HepG2 (cell line): ENCODE measurements at regions not wholly inside any gene's neighbourhood (a gene's known extent, or its start where the extent isn't known, plus 50 kb on each side); places are given as distances from the start of the nearest gene placed in this dataset.

Experiments used
- ATAC-seq: fragments of 200-7000 bp; cut with Tn5 transposase; 3 replicates; pipeline ENCODE4 v1.9.1; 2020; ENCODE audit warnings: mild to moderate bottlenecking, moderate library complexity
- BruUV-seq: library from RNA; stranded (reverse); fragments of 400-500 nt; replicated peaks from 2 replicates; lab custom pipeline; 2021; lab: Mats Ljungman, UMichigan
- CTCF ChIA-PET: fragments of 300-600 bp; formaldehyde crosslinking; extraction: SDS; loops from one replicate; lab custom pipeline; 2021; ENCODE audit warnings: low total read pairs, inconsistent platforms, low intra/inter-chr PET ratio; lab: Yijun Ruan, JAX
- POLR2A ChIA-PET: fragments of 350-600 bp; sonication (Branson Sonifier 250); formaldehyde crosslinking; loops from one replicate; lab custom pipeline; 2020; ENCODE audit warnings: antibody characterized with exemption, inconsistent platforms; lab: Yijun Ruan, JAX
- DNase-seq: peaks from one replicate; pipeline ENCODE4 v3.0.0-alpha.2; 2015; ENCODE audit warnings: low spot score
- FAIRE-seq: peaks from 3 replicates; lab custom pipeline; 2011; peaks lifted over from hg19 to GRCh38; lab: Jason Lieb, UNC
- H2AFZ ChIP-seq: one replicate; pipeline ENCODE4 v1.6.1; 2011; ENCODE audit warnings: low read length, inconsistent platforms
- H3K27ac ChIP-seq: fragments of 300-600 bp; 3 replicates; pipeline ENCODE4 v1.8.0; 2011; ENCODE audit warnings: mixed run types, mild to moderate bottlenecking, mixed read lengths, low read length, inconsistent platforms; ENCODE audit not compliant: insufficient read depth; ENCODE audit errors: extremely low read length
- H3K27me3 ChIP-seq, 2 experiments: fragments of 200-600 bp in 1 of 2; 2 replicates in 1 of 2; 3 replicates in 1 of 2; pipeline versions ENCODE4 v1.6.0 to v1.8.0; 2011; ENCODE audit warnings: low read length in 2 of 2, mild to moderate bottlenecking in 2 of 2, moderate library complexity in 2 of 2, inconsistent platforms in 1 of 2; ENCODE audit not compliant: insufficient read depth in 2 of 2, control insufficient read depth in 1 of 2
- H3K36me3 ChIP-seq, 2 experiments: fragments of 200-600 bp in 1 of 2; replicated peaks in 1 of 2; 2 replicates in 1 of 2; 3 replicates in 1 of 2; pipeline versions ENCODE4 v1.5.1 to v1.8.0; 2011; ENCODE audit warnings: low read length in 2 of 2, inconsistent platforms in 1 of 2; ENCODE audit not compliant: insufficient read depth in 2 of 2, control insufficient read depth in 1 of 2
- H3K4me1 ChIP-seq: 2 replicates; pipeline ENCODE4 v1.5.1; 2012; ENCODE audit warnings: low read length, inconsistent platforms; ENCODE audit not compliant: insufficient read depth
- H3K4me2 ChIP-seq: 2 replicates; pipeline ENCODE4 v1.6.0; 2011; ENCODE audit warnings: low read depth, low read length, inconsistent platforms
- H3K4me3 ChIP-seq, 3 experiments: fragments of 200-600 bp in 1 of 3; sonication (generic), shearing (Covaris generic) in 1 of 3; replicated peaks in 1 of 3; 2 replicates each; pipeline ENCODE4 v1.5.1; 2011 to 2016; ENCODE audit warnings: low read length in 3 of 3, inconsistent platforms in 2 of 3, low read depth in 2 of 3, mild to moderate bottlenecking in 2 of 3, control low read depth in 1 of 3, mixed read lengths in 1 of 3; ENCODE audit not compliant: insufficient read depth in 1 of 3
- H3K79me2 ChIP-seq: one replicate; pipeline ENCODE4 v1.6.1; 2011; ENCODE audit warnings: low read length, inconsistent platforms; ENCODE audit not compliant: insufficient read depth
- H3K9ac ChIP-seq: 2 replicates; pipeline ENCODE4 v1.6.0; 2011; ENCODE audit warnings: mild to moderate bottlenecking, low read depth, low read length, inconsistent platforms; ENCODE audit not compliant: insufficient read depth
- H3K9me3 ChIP-seq: 2 replicates; pipeline ENCODE4 v1.5.1; 2012; ENCODE audit warnings: mild to moderate bottlenecking, low read length
- H4K20me1 ChIP-seq: 2 replicates; pipeline ENCODE4 v1.6.0; 2011; ENCODE audit warnings: inconsistent platforms, mild to moderate bottlenecking, low read length, moderate library complexity; ENCODE audit not compliant: insufficient read depth
- TBP ChIP-seq: sonication (generic); formaldehyde crosslinking; IDR thresholded peaks from 2 replicates; pipeline ENCODE4 v1.5.0; 2020; ENCODE audit warnings: missing genetic modification reagents
- ZFYVE20 ChIP-seq: sonication (generic); formaldehyde crosslinking; IDR thresholded peaks from 2 replicates; pipeline ENCODE4 v1.8.0; 2023; ENCODE audit warnings: low read depth, mild to moderate bottlenecking, moderate library complexity, missing genetic modification reagents, borderline replicate concordance
- ZKSCAN5 ChIP-seq: sonication (generic); formaldehyde crosslinking; IDR thresholded peaks from 2 replicates; pipeline ENCODE4 v1.5.1; 2020; ENCODE audit warnings: mild to moderate bottlenecking, missing genetic modification reagents
- ZNF496 ChIP-seq: sonication (generic); formaldehyde crosslinking; IDR thresholded peaks from 2 replicates; pipeline ENCODE4 v1.8.1; 2023; ENCODE audit warnings: mild to moderate bottlenecking, moderate library complexity, missing genetic modification reagents; ENCODE audit not compliant: insufficient replicate concordance
- ZNF724P ChIP-seq: sonication (generic); formaldehyde crosslinking; IDR thresholded peaks from 2 replicates; pipeline ENCODE4 v1.8.0; 2022; ENCODE audit warnings: missing genetic modification reagents, borderline replicate concordance
- ZNF788 ChIP-seq: sonication (generic); formaldehyde crosslinking; IDR thresholded peaks from 2 replicates; pipeline ENCODE4 v1.5.0; 2020; ENCODE audit warnings: mild to moderate bottlenecking, missing genetic modification reagents, borderline replicate concordance
- ZNF83 ChIP-seq: sonication (generic); formaldehyde crosslinking; IDR thresholded peaks from 2 replicates; pipeline ENCODE4 v1.4.0; 2020; ENCODE audit warnings: missing genetic modification reagents, mild to moderate bottlenecking, borderline replicate concordance
- WGBS: methylation state at CpG from one replicate; pipeline ENCODE4 v1.1.6; 2017; ENCODE audit warnings: low lambda C conversion rate; 5-methylcytosine and 5-hydroxymethylcytosine counted together
- in situ Hi-C: cut with HindIII; loops from 2 replicates; pipeline ENCODE4 v1.10.0; 2017; ENCODE audit warnings: low pct_unique_long_range_greater_than_20kb; ENCODE audit not compliant: extremely low pct_ligation_motif_present
- intact Hi-C: fragments of 100-400 bp; cut with micrococcal nuclease; formaldehyde crosslinking; loops from one replicate; pipeline ENCODE4 v1.10.0; 2022; ENCODE audit not compliant: unreplicated experiment
- TF ChIP-seq, protein P1 (sequence below): sonication (generic); formaldehyde crosslinking; IDR thresholded peaks from 2 replicates; pipeline ENCODE4 v1.9.0; 2021; ENCODE audit warnings: missing genetic modification reagents, borderline replicate concordance
- TF ChIP-seq, protein P2 (sequence below): sonication (generic); formaldehyde crosslinking; IDR thresholded peaks from 2 replicates; pipeline ENCODE4 v1.4.0; 2020; ENCODE audit warnings: mild to moderate bottlenecking, missing genetic modification reagents
- TF ChIP-seq, protein P3 (sequence below): IDR thresholded peaks from 2 replicates; pipeline ENCODE4 v1.6.1; 2016; ENCODE audit warnings: control low read depth

DNA sequence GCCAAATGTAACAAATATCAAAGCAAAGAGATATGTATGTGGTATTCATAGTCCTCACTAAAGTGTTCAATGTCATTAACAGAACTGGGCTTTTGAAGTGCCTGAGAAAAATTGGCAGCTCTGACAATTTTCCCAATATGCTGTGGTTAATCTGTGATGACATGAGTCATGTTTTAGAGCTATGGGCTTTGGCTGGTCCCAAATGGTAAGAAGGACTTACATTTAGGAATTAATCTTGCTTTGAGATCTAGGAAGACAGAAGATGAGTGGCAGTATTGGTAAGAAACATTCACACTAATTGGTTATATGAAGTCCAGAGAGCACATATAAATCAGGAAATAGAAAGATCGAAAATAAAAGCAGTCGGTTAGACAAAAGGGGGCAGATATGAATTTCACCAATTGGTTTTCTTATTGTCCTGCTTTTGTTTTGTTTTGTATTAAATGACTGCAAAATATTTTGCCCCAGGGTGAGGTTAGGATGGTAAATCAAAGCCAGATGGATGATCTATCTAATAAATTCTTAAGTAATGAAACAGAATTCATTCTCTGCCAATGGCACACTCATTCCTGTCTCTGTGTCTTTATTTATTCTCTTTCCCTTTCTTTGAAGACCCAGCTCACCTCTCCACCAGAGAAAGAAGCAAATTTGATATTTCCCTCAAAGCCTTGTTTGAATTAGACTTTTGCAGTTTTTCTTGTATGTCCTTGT lies 993.1 kb downstream of the RPA4 start (continued):
- TF ChIP-seq, protein P1, sequence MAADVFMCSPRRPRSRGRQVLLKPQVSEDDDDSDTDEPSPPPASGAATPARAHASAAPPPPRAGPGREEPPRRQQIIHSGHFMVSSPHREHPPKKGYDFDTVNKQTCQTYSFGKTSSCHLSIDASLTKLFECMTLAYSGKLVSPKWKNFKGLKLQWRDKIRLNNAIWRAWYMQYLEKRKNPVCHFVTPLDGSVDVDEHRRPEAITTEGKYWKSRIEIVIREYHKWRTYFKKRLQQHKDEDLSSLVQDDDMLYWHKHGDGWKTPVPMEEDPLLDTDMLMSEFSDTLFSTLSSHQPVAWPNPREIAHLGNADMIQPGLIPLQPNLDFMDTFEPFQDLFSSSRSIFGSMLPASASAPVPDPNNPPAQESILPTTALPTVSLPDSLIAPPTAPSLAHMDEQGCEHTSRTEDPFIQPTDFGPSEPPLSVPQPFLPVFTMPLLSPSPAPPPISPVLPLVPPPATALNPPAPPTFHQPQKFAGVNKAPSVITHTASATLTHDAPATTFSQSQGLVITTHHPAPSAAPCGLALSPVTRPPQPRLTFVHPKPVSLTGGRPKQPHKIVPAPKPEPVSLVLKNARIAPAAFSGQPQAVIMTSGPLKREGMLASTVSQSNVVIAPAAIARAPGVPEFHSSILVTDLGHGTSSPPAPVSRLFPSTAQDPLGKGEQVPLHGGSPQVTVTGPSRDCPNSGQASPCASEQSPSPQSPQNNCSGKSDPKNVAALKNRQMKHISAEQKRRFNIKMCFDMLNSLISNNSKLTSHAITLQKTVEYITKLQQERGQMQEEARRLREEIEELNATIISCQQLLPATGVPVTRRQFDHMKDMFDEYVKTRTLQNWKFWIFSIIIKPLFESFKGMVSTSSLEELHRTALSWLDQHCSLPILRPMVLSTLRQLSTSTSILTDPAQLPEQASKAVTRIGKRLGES, result no peak

DNA sequence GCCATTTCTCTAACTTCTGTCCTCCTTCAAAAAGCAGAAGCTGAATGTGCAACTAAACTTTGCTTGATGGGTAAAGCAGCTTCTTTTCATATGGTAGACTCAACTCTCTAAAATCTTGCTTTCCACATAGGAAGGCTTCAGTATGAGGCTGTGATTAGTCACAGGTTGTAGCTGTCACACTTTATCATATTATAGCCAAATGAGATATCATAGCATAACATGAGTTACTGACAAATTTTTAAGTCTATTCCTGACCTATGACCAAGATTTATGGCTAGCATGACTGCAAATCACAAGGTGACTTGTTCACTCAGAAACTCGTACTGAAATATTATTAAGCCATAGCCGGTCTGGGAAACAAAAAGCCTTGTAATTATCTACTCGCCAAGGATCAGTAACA lies 998.6 kb downstream of the RPA4 start:
- no peak for FAIRE-seq
- H3K9me3 ChIP-seq, result no peaks in the 10 kb centered on the region
- no TSS peak for BruUV-seq
- H3K4me1 ChIP-seq, result no peaks in the 10 kb centered on the region
- H3K27ac ChIP-seq, result no peak overlapping the region
- H2AFZ ChIP-seq, result no peak overlapping the region
- no peak overlapping the region for H3K9ac ChIP-seq
- H3K27me3 ChIP-seq, result no peaks in the 10 kb centered on the region
- intact Hi-C loops, result no loop called here
- ATAC-seq, result no peak
- ChIA-PET POLR2A (no interaction called here), CTCF (no interaction called here)
- H3K4me2 ChIP-seq, result no peak overlapping the region
- no peaks in the 10 kb centered on the region for H4K20me1 ChIP-seq
- no peak for TF ChIP-seq ZNF496 (CRISPR knock-in tag)
- no peak for TF ChIP-seq ZNF83 (CRISPR knock-in tag)
- TF ChIP-seq ZNF724P, result no peak
- TF ChIP-seq, protein P2, sequence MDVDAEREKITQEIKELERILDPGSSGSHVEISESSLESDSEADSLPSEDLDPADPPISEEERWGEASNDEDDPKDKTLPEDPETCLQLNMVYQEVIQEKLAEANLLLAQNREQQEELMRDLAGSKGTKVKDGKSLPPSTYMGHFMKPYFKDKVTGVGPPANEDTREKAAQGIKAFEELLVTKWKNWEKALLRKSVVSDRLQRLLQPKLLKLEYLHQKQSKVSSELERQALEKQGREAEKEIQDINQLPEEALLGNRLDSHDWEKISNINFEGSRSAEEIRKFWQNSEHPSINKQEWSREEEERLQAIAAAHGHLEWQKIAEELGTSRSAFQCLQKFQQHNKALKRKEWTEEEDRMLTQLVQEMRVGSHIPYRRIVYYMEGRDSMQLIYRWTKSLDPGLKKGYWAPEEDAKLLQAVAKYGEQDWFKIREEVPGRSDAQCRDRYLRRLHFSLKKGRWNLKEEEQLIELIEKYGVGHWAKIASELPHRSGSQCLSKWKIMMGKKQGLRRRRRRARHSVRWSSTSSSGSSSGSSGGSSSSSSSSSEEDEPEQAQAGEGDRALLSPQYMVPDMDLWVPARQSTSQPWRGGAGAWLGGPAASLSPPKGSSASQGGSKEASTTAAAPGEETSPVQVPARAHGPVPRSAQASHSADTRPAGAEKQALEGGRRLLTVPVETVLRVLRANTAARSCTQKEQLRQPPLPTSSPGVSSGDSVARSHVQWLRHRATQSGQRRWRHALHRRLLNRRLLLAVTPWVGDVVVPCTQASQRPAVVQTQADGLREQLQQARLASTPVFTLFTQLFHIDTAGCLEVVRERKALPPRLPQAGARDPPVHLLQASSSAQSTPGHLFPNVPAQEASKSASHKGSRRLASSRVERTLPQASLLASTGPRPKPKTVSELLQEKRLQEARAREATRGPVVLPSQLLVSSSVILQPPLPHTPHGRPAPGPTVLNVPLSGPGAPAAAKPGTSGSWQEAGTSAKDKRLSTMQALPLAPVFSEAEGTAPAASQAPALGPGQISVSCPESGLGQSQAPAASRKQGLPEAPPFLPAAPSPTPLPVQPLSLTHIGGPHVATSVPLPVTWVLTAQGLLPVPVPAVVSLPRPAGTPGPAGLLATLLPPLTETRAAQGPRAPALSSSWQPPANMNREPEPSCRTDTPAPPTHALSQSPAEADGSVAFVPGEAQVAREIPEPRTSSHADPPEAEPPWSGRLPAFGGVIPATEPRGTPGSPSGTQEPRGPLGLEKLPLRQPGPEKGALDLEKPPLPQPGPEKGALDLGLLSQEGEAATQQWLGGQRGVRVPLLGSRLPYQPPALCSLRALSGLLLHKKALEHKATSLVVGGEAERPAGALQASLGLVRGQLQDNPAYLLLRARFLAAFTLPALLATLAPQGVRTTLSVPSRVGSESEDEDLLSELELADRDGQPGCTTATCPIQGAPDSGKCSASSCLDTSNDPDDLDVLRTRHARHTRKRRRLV, result no peak
- no peak for TF ChIP-seq TBP
- TF ChIP-seq, protein P3, sequence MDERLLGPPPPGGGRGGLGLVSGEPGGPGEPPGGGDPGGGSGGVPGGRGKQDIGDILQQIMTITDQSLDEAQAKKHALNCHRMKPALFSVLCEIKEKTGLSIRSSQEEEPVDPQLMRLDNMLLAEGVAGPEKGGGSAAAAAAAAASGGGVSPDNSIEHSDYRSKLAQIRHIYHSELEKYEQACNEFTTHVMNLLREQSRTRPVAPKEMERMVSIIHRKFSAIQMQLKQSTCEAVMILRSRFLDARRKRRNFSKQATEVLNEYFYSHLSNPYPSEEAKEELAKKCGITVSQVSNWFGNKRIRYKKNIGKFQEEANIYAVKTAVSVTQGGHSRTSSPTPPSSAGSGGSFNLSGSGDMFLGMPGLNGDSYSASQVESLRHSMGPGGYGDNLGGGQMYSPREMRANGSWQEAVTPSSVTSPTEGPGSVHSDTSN, result no peak
- TF ChIP-seq ZKSCAN5, result no peak
- no peak for TF ChIP-seq ZNF788 (CRISPR knock-in tag)
- no peak for TF ChIP-seq ZFYVE20 (CRISPR knock-in tag)
- TF ChIP-seq, all 625 proteins: peak for 0
- no peak for DNase-seq
- no peak overlapping the region for H3K4me3 ChIP-seq
- no peaks in the 10 kb centered on the region for H3K36me3 ChIP-seq
- H3K79me2 ChIP-seq, result no peaks in the 10 kb centered on the region
- 0% methylated on average over 3 of the region's 3 CpGs for WGBS
- in situ Hi-C loops, result no loop called here
